ENCODE measurements at regions not wholly inside any gene's neighbourhood (a gene's known extent, or its start where the extent isn't known, plus 50 kb on each side); places are given as distances from the start of the nearest gene placed in this dataset.

- intact Hi-C loops (cut with micrococcal nuclease) (no loop called here), in situ Hi-C loops (cut with MboI; ENCODE audit: low sequenced_read_pairs) (no loop called here), dilution Hi-C loops (cut with HindIII; ENCODE audit: low sequenced_read_pairs, unreplicated experiment) (no loop called here)
- H2BK15ac ChIP-seq (ENCODE audit: low read depth, low read length) = no peak overlapping the region
- ATAC-seq (ENCODE audit: low read depth) (no peak), DNase-seq (no peak)
- no peaks in the 10 kb centered on the region for H3K4me1 ChIP-seq (ENCODE audit: control insufficient read depth, insufficient read depth, low read length)
- POLR2A ChIA-PET (ENCODE audit: unreplicated experiment) = no interaction called here
- CTCF ChIA-PET = no interaction called here
- no peaks in the 10 kb centered on the region for H3K36me3 ChIP-seq (ENCODE audit: control insufficient read depth, insufficient read depth, low read length)
- no peaks in the 10 kb centered on the region for H3K27me3 ChIP-seq (ENCODE audit: control insufficient read depth, insufficient read depth, low read length)
- no peak overlapping the region for H3K4me3 ChIP-seq (ENCODE audit: insufficient read depth, low read depth, low read length)
- no peak overlapping the region for H3K23ac ChIP-seq (ENCODE audit: low read depth, low read length)
- H2AK9ac ChIP-seq (replicated peaks; ENCODE audit: low read depth, low read length, poor library complexity) = no peak overlapping the region
- no peak overlapping the region for H4K91ac ChIP-seq (ENCODE audit: insufficient read depth, low read depth, low read length)
- BruUV-seq (replicated peaks) = no TSS peak
- H3K14ac ChIP-seq (replicated peaks; ENCODE audit: low read depth, low read length) = no peak overlapping the region
- no peak overlapping the region for H3K56ac ChIP-seq (ENCODE audit: extremely low read depth, insufficient read depth, low read length)
- no peak overlapping the region for H3K4ac ChIP-seq (ENCODE audit: low read depth, low read length)
- H3K9me3 ChIP-seq (ENCODE audit: control insufficient read depth, insufficient read depth, low read length) = peaks cover 8% of the 10 kb centered on the region; the same call in 1 of the 2 replicates
- H4K5ac ChIP-seq (ENCODE audit: low read depth, low read length) = no peak overlapping the region
- H3K18ac ChIP-seq (ENCODE audit: low read depth, low read length) = no peak overlapping the region
- no peak overlapping the region for H3K27ac ChIP-seq (ENCODE audit: insufficient read depth, low read length)
- H4K20me1 ChIP-seq (ENCODE audit: insufficient read depth, low read length) = no peaks in the 10 kb centered on the region
- H4K8ac ChIP-seq (ENCODE audit: low read depth in 2 of 2, low read length in 2 of 2) = no peak overlapping the region
- H2BK5ac ChIP-seq (ENCODE audit: low read depth, low read length, poor library complexity, severe bottlenecking) = no peak overlapping the region
- no peak overlapping the region for H2AK5ac ChIP-seq (ENCODE audit: low read depth, low read length)
- no peak overlapping the region for H2AFZ ChIP-seq (replicated peaks; ENCODE audit: low read length, poor library complexity)
- TF ChIP-seq CEBPB (IDR thresholded peaks at IDR 0.05; ENCODE audit: low read depth, low read length) = no peak
- no peak for TF ChIP-seq MXI1 (IDR thresholded peaks at IDR 0.05; ENCODE audit: borderline replicate concordance, low read depth, low read length)
- no peak for TF ChIP-seq CHD1 (IDR thresholded peaks at IDR 0.05; ENCODE audit: low read depth, low read length)
- no peak for TF ChIP-seq NFE2L2 (IDR thresholded peaks at IDR 0.05; ENCODE audit: low read depth, low read length)
- no peak for TF ChIP-seq CTCF (conservative IDR thresholded peaks at IDR 0.05; ENCODE audit: low read depth, low read length)
- TF ChIP-seq POLR2A (IDR thresholded peaks at IDR 0.05; ENCODE audit: low read depth, low read length) = no peak
- no peak for TF ChIP-seq RCOR1 (IDR thresholded peaks at IDR 0.05; ENCODE audit: insufficient replicate concordance, low read length)
- no peak for TF ChIP-seq MAFK (IDR thresholded peaks at IDR 0.05; ENCODE audit: low read depth, low read length)
- TF ChIP-seq ELK1 (IDR thresholded peaks at IDR 0.05; ENCODE audit: borderline replicate concordance, low read depth, low read length) = no peak
- TF ChIP-seq MAZ (IDR thresholded peaks at IDR 0.05; ENCODE audit: borderline replicate concordance, low read depth, low read length) = no peak
- TF ChIP-seq SMC3 (IDR thresholded peaks at IDR 0.05; ENCODE audit: low read depth, low read length) = no peak
- H3K9ac ChIP-seq (ENCODE audit: low read depth, low read length) = no peak overlapping the region
- no peaks in the 10 kb centered on the region for H3K9me1 ChIP-seq (ENCODE audit: insufficient read depth, low read length)
- no peak overlapping the region for H2BK120ac ChIP-seq (ENCODE audit: low read depth, low read length)
- no peaks in the 10 kb centered on the region for H3K79me1 ChIP-seq (ENCODE audit: low read depth in 1 of 2, low read length in 2 of 2)
- no peak overlapping the region for H2BK20ac ChIP-seq (ENCODE audit: low read depth, low read length)
- no peak overlapping the region for H3K4me2 ChIP-seq (ENCODE audit: low read depth, low read length)
- WGBS, 2 experiments (ENCODE audit: extremely low coverage in 2 of 2, insufficient read length in 1 of 2) = 36% methylated on average over 2 of the region's 3 CpGs; no CpG with 5 or more reads in 1 of the 2 experiments
Observed at GRCh38 chr2:116802671-116803070, 1011.8 kb upstream of the DDX18 start.
